ENCODE measurements at regions not wholly inside any gene's neighbourhood (a gene's known extent, or its start where the extent isn't known, plus 50 kb on each side); places are given as distances from the start of the nearest gene placed in this dataset.

DNA sequence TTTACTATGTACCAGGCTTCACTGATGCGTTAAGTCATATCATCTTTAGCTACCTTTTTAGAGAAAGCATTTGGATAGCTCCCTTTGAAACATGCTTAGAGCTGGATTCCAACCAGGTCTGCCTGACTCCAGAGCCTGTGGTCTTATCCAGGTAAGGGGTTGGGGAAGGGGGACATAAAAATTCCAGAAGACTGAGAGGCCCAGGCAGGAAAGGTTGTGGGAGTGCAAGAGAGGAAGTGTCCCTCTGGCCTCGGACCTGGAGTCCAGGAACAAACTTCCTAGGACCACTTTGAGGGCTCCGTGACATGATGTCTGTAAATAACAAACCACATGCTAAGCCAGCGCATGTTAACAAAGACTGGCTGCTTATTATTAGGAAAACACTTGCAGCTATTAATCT is 163.0 kb upstream of the KCNG1 start:
- DNase-seq (ENCODE audit: low read depth) = no peak
- H3K4me3 ChIP-seq (ENCODE audit: low read length) = no peak overlapping the region
- TF ChIP-seq, protein P1, sequence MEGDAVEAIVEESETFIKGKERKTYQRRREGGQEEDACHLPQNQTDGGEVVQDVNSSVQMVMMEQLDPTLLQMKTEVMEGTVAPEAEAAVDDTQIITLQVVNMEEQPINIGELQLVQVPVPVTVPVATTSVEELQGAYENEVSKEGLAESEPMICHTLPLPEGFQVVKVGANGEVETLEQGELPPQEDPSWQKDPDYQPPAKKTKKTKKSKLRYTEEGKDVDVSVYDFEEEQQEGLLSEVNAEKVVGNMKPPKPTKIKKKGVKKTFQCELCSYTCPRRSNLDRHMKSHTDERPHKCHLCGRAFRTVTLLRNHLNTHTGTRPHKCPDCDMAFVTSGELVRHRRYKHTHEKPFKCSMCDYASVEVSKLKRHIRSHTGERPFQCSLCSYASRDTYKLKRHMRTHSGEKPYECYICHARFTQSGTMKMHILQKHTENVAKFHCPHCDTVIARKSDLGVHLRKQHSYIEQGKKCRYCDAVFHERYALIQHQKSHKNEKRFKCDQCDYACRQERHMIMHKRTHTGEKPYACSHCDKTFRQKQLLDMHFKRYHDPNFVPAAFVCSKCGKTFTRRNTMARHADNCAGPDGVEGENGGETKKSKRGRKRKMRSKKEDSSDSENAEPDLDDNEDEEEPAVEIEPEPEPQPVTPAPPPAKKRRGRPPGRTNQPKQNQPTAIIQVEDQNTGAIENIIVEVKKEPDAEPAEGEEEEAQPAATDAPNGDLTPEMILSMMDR (conservative IDR thresholded peaks at IDR 0.05; ENCODE audit: low read length) = no peak

DNA sequence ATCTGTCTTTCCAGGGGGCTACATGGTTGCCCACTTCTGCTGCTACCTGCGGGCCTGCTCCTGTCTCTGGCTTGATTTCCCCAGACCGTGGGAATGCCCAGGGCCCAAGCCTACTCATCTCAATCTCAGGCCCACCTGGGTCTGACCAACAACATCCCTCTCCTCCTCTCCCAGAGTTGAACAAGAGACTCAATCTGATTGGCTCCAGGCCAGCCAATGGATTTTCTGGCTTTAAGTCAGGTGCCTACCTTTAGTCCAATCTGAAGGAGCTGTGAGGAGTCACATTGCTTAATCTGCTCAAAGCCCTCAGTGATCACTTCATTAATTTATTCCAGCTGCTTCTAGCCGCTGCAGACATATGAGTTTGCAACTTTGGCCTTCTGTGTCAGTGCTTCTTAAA is 162.4 kb upstream of the KCNG1 start:
- no peak overlapping the region for H3K4me3 ChIP-seq (ENCODE audit: low read length)
- DNase-seq (ENCODE audit: low read depth) = peak; percentile 29
- TF ChIP-seq, protein P1 (conservative IDR thresholded peaks at IDR 0.05; ENCODE audit: low read length) = no peak

DNA sequence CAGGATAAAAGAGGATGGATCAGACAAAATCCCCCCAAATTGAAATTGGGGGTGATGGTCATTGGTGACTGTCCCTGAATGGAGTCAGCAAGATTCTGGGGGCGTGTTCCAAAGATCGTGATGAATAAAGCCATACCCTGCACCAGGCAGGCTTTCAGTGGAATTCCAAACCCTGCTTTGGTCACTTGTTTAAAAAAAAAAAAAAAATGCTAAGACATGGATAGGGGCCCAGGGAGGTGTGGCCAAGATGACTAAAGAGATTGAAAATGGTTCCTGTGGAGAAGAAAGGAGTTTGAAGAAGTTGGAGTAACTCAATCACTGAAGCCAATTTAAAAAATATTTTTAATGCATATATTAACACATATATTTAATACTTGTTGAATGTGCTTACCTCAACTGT is 161.4 kb upstream of the KCNG1 start:
- peak; percentile 26 for DNase-seq (ENCODE audit: low read depth)
- TF ChIP-seq, protein P1 (conservative IDR thresholded peaks at IDR 0.05; ENCODE audit: low read length) = no peak
- no peak overlapping the region for H3K4me3 ChIP-seq (ENCODE audit: low read length)

DNA sequence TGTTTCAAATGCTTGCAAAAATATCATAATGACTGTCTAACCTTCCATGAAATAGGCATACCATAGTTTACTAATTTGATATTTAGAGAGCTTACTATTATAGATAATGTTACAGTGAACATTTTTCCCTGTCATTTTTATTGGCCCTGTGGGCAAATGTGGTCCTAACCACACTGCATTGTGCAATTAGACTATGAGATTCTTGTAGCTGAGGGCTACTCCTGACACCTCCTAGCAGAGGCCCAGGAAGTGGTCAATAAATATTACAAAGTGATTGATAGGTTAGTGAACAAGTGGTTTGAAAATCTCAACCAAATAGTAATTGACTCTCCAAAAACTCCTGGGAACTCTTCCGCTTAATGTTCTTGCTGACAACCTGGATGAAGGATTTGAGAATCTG is 160.5 kb upstream of the KCNG1 start:
- peak; percentile 62 for DNase-seq (ENCODE audit: low read depth)
- TF ChIP-seq, protein P1 (conservative IDR thresholded peaks at IDR 0.05; ENCODE audit: low read length) = no peak
- no peak overlapping the region for H3K4me3 ChIP-seq (ENCODE audit: low read length)

DNA sequence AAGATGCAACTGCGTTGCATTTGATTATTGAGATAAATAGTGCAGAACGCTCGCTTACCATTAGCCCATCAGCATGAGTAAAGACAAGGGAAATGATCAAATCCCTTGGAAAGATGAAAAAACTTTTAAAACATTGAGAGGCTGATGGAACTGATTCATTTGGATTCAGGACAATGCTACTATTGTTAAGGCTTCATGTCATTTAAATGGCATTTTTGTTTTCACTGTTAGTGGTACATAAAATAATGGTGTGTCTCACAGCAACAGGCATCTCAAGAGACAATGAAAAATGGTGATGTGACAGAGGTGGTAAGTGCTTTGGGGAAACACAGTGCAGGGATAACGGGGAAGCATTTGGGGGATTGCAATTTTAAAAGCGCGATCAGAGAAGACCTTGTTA is 159.7 kb upstream of the KCNG1 start:
- no peak for DNase-seq (ENCODE audit: low read depth)
- H3K4me3 ChIP-seq (ENCODE audit: low read length) = no peak overlapping the region
- TF ChIP-seq, protein P1 (conservative IDR thresholded peaks at IDR 0.05; ENCODE audit: low read length) = no peak

DNA sequence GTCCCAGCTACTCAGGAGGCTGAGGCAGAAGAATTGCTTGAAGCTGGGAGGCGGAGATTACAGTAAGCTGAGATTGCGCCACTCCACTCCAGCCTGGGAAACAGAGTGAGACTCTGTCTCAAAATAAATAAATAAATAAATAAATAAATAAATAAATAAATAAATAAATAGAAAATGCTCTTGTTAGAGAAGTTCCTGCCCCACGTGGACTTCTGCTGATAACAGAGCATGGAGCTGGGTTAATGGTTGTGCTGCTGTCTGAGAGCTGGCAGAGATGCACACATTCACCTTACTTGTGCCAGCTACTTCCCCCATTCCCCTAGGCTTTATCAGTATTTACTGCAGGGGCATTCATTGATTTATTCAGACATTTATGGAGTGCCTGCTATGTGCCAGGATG is 155.2 kb upstream of the KCNG1 start:
- TF ChIP-seq, protein P1 (conservative IDR thresholded peaks at IDR 0.05; ENCODE audit: low read length) = no peak
- no peak overlapping the region for H3K4me3 ChIP-seq (ENCODE audit: low read length)
- DNase-seq (ENCODE audit: low read depth) = no peak

DNA sequence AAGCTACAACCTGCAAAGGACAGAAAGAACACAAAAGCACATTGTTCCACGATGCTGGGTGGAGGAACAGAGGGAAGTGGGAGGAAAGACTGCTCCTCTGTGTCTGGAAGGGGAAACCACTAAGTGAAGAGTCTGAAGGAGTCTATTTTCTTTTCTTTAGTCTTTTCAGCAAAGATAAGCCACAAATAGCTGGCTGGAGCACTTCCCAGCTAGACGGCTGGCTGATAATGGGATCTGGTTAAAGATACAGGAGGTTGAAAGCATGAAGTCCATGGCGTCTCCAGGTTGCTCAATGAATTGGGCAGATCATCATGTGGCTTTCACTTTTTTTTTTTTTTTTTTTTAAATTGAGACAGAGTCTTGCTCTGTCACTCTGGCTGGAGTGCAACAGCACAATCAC is 154.0 kb upstream of the KCNG1 start:
- TF ChIP-seq, protein P1 (conservative IDR thresholded peaks at IDR 0.05; ENCODE audit: low read length) = no peak
- no peak for DNase-seq (ENCODE audit: low read depth)
- H3K4me3 ChIP-seq (ENCODE audit: low read length) = no peak overlapping the region
